ENCODE measurements at regions not wholly inside any gene's neighbourhood (a gene's known extent, or its start where the extent isn't known, plus 50 kb on each side); places are given as distances from the start of the nearest gene placed in this dataset.
A peak's percentile ranks its signal among the peaks of the same experiment; 100 is the strongest.

GRCh38 chr2:182541268-182541667, 114.4 kb upstream of the PDE1A start:
- DNase-seq (ENCODE audit: low spot score), result no peak
- no peaks in the 10 kb centered on the region for H3K36me3 Mint-ChIP-seq (ENCODE audit: low read depth)
- no peak overlapping the region for H3K4me3 Mint-ChIP-seq (ENCODE audit: unreplicated experiment)
- TF ChIP-seq CTCF (IDR thresholded peaks at IDR 0.05), result no peak
- no peaks in the 10 kb centered on the region for H3K27me3 Mint-ChIP-seq (ENCODE audit: low read depth)
- peak overlapping the region; percentile 6 for H3K27ac Mint-ChIP-seq (ENCODE audit: unreplicated experiment)
- H3K9me3 Mint-ChIP-seq (ENCODE audit: low read depth), result peaks cover 7% of the 10 kb centered on the region
- peaks cover 4% of the 10 kb centered on the region for H3K4me1 Mint-ChIP-seq (ENCODE audit: low read depth)

- no peak overlapping the region for H3K4me3 Mint-ChIP-seq (ENCODE audit: unreplicated experiment)
- peaks cover 9% of the 10 kb centered on the region for H3K4me1 Mint-ChIP-seq (ENCODE audit: low read depth)
- H3K36me3 Mint-ChIP-seq (ENCODE audit: low read depth), result no peaks in the 10 kb centered on the region
- H3K27ac Mint-ChIP-seq (ENCODE audit: unreplicated experiment), result no peak overlapping the region
- no peaks in the 10 kb centered on the region for H3K9me3 Mint-ChIP-seq (ENCODE audit: low read depth)
- no peak for DNase-seq (ENCODE audit: low spot score)
- no peak for TF ChIP-seq CTCF (IDR thresholded peaks at IDR 0.05)
- H3K27me3 Mint-ChIP-seq (ENCODE audit: low read depth), result no peaks in the 10 kb centered on the region
Observed at GRCh38 chr2:182542501-182543258, 115.8 kb upstream of the PDE1A start.

- H3K27me3 Mint-ChIP-seq (ENCODE audit: low read depth), result no peaks in the 10 kb centered on the region
- H3K27ac Mint-ChIP-seq (ENCODE audit: unreplicated experiment), result no peak overlapping the region
- H3K4me3 Mint-ChIP-seq (ENCODE audit: unreplicated experiment), result no peak overlapping the region
- TF ChIP-seq CTCF (IDR thresholded peaks at IDR 0.05), result no peak
- H3K36me3 Mint-ChIP-seq (ENCODE audit: low read depth), result no peaks in the 10 kb centered on the region
- DNase-seq (ENCODE audit: low spot score), result no peak
- peaks cover 20% of the 10 kb centered on the region for H3K4me1 Mint-ChIP-seq (ENCODE audit: low read depth)
- H3K9me3 Mint-ChIP-seq (ENCODE audit: low read depth), result no peaks in the 10 kb centered on the region
Observed at GRCh38 chr2:182543741-182544525, 117.1 kb upstream of the PDE1A start.

- H3K27ac Mint-ChIP-seq (ENCODE audit: unreplicated experiment), result no peak overlapping the region
Observed at GRCh38 chr2:182545420-182546167, 118.8 kb upstream of the PDE1A start.

More at GRCh38 chr2:182545420-182546167, 118.8 kb upstream of the PDE1A start:
- no peak for DNase-seq (ENCODE audit: low spot score)
- H3K27me3 Mint-ChIP-seq (ENCODE audit: low read depth), result no peaks in the 10 kb centered on the region
- TF ChIP-seq CTCF (IDR thresholded peaks at IDR 0.05), result no peak
- no peaks in the 10 kb centered on the region for H3K36me3 Mint-ChIP-seq (ENCODE audit: low read depth)
- H3K4me3 Mint-ChIP-seq (ENCODE audit: unreplicated experiment), result no peak overlapping the region
- peaks cover 20% of the 10 kb centered on the region for H3K4me1 Mint-ChIP-seq (ENCODE audit: low read depth)
- H3K9me3 Mint-ChIP-seq (ENCODE audit: low read depth), result no peaks in the 10 kb centered on the region
